Astrocyte of the hippocampus (primary cell): ENCODE measurements at regions not wholly inside any gene's neighbourhood (a gene's known extent, or its start where the extent isn't known, plus 50 kb on each side); places are given as distances from the start of the nearest gene placed in this dataset.

Experiments
- DNase-seq: peaks from one replicate; pipeline ENCODE4 v3.0.0; 2011; ENCODE audit warnings: low read depth, low spot score

GRCh38 chr2:158049129-158049855 lies 52.4 kb upstream of the UPP2 start:
- DNase-seq: no peak

GRCh38 chr2:158048327-158048726 lies 53.3 kb upstream of the UPP2 start:
- DNase-seq: no peak

GRCh38 chr2:158047156-158047611 lies 54.5 kb upstream of the UPP2 start:
- DNase-seq: no peak

GRCh38 chr2:158046121-158046880 lies 55.4 kb upstream of the UPP2 start:
- no peak for DNase-seq

- DNase-seq: no peak
Measured at GRCh38 chr2:158045362-158045761, 56.3 kb upstream of the UPP2 start.

- no peak for DNase-seq
Measured at GRCh38 chr2:158043181-158043948, 58.3 kb upstream of the UPP2 start.

GRCh38 chr2:158042666-158043065 lies 59.0 kb upstream of the UPP2 start:
- no peak for DNase-seq

GRCh38 chr2:158042245-158042644 lies 59.4 kb upstream of the UPP2 start:
- DNase-seq: no peak

GRCh38 chr2:158041400-158041799 lies 60.3 kb upstream of the UPP2 start:
- DNase-seq: no peak

GRCh38 chr2:158038901-158039300 lies 62.8 kb upstream of the UPP2 start:
- no peak for DNase-seq

- DNase-seq: peak; percentile 79
Measured at GRCh38 chr2:158034198-158034866, 67.3 kb upstream of the UPP2 start.

GRCh38 chr2:158031371-158031770 lies 70.3 kb upstream of the UPP2 start:
- DNase-seq: peak; percentile 54

GRCh38 chr2:158025255-158025996 lies 76.2 kb upstream of the UPP2 start:
- DNase-seq: no peak

- DNase-seq: peak; percentile 71
Measured at GRCh38 chr2:158024288-158024898, 77.3 kb upstream of the UPP2 start.

GRCh38 chr2:158022888-158023287 lies 78.8 kb upstream of the UPP2 start:
- DNase-seq: no peak

- no peak for DNase-seq
Measured at GRCh38 chr2:158021226-158021625, 80.5 kb upstream of the UPP2 start.

GRCh38 chr2:158015428-158016076 lies 86.1 kb upstream of the UPP2 start:
- no peak for DNase-seq

GRCh38 chr2:158013891-158014290 lies 87.8 kb upstream of the UPP2 start:
- DNase-seq: no peak

GRCh38 chr2:158011055-158011771 lies 90.5 kb upstream of the UPP2 start:
- DNase-seq: peak; percentile 36
